Breast epithelium (tissue), 3 donors: ENCODE measurements at regions not wholly inside any gene's neighbourhood (a gene's known extent, or its start where the extent isn't known, plus 50 kb on each side); places are given as distances from the start of the nearest gene placed in this dataset.

Source experiments
- POLR2A ChIP-seq: fragments of 450-650 bp; IDR thresholded peaks from one replicate; pipeline ENCODE4 v1.6.1; 2016; ENCODE audit warnings: antibody characterized with exemption, mild to moderate bottlenecking, moderate library complexity
- POLR2AphosphoS5 ChIP-seq, 3 donors: sonication (generic); formaldehyde crosslinking; IDR thresholded peaks; one replicate each; pipeline ENCODE4 v1.6.1; 2017; ENCODE audit warnings: antibody characterized with exemption in 3 of 3
- TF ChIP-seq, protein P1 (sequence below), 3 donors: fragments of 450-650 bp; IDR thresholded peaks; one replicate each; pipeline ENCODE4 v1.5.1; 2016 to 2017; ENCODE audit warnings: antibody characterized with exemption in 3 of 3, mild to moderate bottlenecking in 3 of 3, moderate library complexity in 3 of 3

DNA sequence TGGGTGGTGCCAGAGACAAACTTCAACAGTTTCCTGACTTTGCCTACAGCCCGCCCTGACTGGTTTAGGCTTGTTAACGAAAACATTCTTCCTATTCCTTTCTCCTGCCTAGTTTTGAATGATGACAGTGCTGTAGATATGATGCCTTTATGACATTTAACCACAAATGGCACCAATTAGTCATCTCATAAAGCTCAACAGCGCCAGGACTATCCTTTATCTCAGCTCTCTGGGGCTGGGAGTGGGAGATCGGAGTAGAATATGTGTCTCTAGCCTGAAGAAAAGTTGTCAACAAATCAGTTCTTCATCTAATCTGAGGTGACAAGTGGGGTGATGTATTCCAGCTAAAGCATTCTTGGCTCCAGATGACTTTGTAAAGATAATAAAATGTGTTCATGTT, 64.6 kb upstream of the SH3RF1 start:
- TF ChIP-seq POLR2A (no peak), POLR2AphosphoS5 (IDR thresholded peaks at IDR 0.05) (no peak)
- TF ChIP-seq, protein P1, sequence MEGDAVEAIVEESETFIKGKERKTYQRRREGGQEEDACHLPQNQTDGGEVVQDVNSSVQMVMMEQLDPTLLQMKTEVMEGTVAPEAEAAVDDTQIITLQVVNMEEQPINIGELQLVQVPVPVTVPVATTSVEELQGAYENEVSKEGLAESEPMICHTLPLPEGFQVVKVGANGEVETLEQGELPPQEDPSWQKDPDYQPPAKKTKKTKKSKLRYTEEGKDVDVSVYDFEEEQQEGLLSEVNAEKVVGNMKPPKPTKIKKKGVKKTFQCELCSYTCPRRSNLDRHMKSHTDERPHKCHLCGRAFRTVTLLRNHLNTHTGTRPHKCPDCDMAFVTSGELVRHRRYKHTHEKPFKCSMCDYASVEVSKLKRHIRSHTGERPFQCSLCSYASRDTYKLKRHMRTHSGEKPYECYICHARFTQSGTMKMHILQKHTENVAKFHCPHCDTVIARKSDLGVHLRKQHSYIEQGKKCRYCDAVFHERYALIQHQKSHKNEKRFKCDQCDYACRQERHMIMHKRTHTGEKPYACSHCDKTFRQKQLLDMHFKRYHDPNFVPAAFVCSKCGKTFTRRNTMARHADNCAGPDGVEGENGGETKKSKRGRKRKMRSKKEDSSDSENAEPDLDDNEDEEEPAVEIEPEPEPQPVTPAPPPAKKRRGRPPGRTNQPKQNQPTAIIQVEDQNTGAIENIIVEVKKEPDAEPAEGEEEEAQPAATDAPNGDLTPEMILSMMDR (IDR thresholded peaks at IDR 0.05): no peak
